GM19395 (cell line): ENCODE measurements at regions not wholly inside any gene's neighbourhood (a gene's known extent, or its start where the extent isn't known, plus 50 kb on each side); places are given as distances from the start of the nearest gene placed in this dataset.
A peak's percentile ranks its signal among the peaks of the same experiment; 100 is the strongest.

Experiments
- ATAC-seq: cut with Tn5 transposase; IDR thresholded peaks from one replicate; pipeline ENCODE4 v1.9.1; 2021; ENCODE audit warnings: mild to moderate bottlenecking, moderate library complexity; ENCODE audit not compliant: unreplicated experiment

GRCh38 chr5:117266280-117266679 lies 691.7 kb upstream of the SEMA6A start:
- ATAC-seq: no peak

GRCh38 chr5:117263231-117263630 lies 688.6 kb upstream of the SEMA6A start:
- ATAC-seq: no peak

- no peak for ATAC-seq
These were observed 688.0 kb upstream of the SEMA6A start for GRCh38 chr5:117262572-117263131.

- no peak for ATAC-seq
These were observed 687.4 kb upstream of the SEMA6A start for GRCh38 chr5:117261948-117262571.

GRCh38 chr5:117255211-117256027 lies 680.8 kb upstream of the SEMA6A start:
- ATAC-seq: no peak

GRCh38 chr5:117252566-117252965 lies 677.9 kb upstream of the SEMA6A start:
- ATAC-seq: no peak

- no peak for ATAC-seq
These were observed 674.6 kb upstream of the SEMA6A start for GRCh38 chr5:117249086-117249815.

- no peak for ATAC-seq
These were observed 671.8 kb upstream of the SEMA6A start for GRCh38 chr5:117246424-117246823.

- peak; percentile 50 for ATAC-seq
These were observed 670.5 kb upstream of the SEMA6A start for GRCh38 chr5:117245130-117245529.

- peak; percentile 53 for ATAC-seq
These were observed 667.4 kb upstream of the SEMA6A start for GRCh38 chr5:117242028-117242427.

- no peak for ATAC-seq
These were observed 662.3 kb upstream of the SEMA6A start for GRCh38 chr5:117236941-117237340.

- ATAC-seq: no peak
These were observed 661.2 kb upstream of the SEMA6A start for GRCh38 chr5:117235786-117236185.

GRCh38 chr5:117230375-117230774 lies 655.8 kb upstream of the SEMA6A start:
- ATAC-seq: no peak

GRCh38 chr5:117220730-117221129 lies 646.1 kb upstream of the SEMA6A start:
- no peak for ATAC-seq

- no peak for ATAC-seq
These were observed 644.2 kb upstream of the SEMA6A start for GRCh38 chr5:117218789-117219188.

GRCh38 chr5:117212866-117213265 lies 638.2 kb upstream of the SEMA6A start:
- no peak for ATAC-seq

- ATAC-seq: no peak
These were observed 636.2 kb upstream of the SEMA6A start for GRCh38 chr5:117210796-117211195.

GRCh38 chr5:117209479-117209878 lies 634.9 kb upstream of the SEMA6A start:
- ATAC-seq: no peak

- ATAC-seq: no peak
These were observed 632.6 kb upstream of the SEMA6A start for GRCh38 chr5:117207088-117207668.

- ATAC-seq: no peak
These were observed 631.3 kb upstream of the SEMA6A start for GRCh38 chr5:117205894-117206293.
